ENCODE measurements at regions not wholly inside any gene's neighbourhood (a gene's known extent, or its start where the extent isn't known, plus 50 kb on each side); places are given as distances from the start of the nearest gene placed in this dataset.

DNA sequence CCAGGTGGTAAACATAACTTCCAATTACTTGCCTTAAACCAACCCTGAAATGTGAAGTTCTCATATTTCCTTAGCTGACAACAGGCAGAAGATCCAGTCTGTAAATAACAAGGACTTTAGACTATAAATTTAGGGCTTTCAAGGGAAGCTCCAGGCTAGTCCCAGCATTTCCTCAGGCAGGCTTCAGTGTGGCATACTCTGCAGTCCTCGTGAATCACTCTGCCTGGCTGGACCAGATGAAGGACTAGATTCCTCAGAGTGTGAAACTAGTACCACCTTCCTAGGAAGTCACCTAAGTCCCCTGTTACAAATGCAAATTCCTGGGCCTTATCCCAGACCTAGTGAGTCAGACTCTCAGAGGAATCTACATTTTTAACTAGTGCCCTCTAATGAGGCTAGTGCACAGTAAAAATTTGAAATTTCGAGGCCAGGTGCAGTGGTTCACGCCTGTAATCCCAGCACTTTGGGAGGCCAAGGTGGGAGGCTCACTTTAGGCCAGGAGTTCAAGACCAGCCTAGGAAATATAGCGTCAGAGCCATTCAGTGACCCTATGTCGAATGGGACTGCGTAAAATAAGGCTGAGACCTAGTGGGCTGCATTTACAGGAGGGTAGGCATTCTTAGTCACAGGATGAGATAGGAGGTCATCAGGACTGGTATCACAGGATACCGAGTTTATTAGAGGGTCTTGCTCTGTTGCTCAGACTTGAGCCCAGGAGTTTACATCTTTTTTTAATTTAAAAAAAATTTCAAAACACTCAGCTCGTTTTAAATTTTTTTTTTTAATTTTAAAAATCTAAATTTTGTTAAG lies 279.6 kb upstream of the JARID2 start:
- DNase-seq (ENCODE audit: low read depth): no peak

DNA sequence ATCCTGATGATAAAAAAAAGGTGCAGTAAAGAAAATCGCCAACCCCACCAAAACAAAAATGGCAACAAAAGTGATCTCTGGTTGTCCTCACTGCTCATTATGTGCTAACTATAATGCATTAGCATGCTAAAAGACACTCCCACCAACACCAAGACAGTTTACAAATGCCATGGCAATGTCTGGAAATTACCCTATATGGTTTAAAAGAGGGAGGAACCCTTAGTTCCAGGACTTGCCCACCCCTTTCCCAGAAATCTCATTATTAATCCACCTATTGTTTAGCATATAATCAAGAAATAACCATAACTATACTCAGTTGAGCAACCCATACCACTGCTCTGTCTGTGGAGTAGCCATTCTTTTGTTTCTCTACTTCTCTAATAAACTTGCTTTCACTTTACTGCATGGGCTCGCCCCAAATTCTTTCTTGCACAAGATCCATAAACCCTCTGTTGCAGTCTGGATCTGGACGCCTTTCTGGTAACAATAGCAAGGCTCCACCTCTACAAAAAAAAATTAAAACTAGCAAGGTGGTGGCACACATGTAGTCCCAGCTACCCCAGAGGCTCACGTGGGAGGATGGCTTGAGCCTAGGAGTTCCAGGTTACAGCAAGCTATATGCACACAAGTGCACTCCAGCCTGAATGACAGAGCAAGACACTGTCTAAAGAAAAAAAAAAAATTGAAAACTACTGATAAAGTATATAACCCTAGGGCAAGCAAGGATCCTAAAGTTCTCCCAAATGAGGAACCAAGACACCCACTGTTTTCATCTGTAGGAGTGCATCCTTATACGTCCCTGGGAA lies 278.8 kb upstream of the JARID2 start:
- DNase-seq (ENCODE audit: low read depth): no peak

DNA sequence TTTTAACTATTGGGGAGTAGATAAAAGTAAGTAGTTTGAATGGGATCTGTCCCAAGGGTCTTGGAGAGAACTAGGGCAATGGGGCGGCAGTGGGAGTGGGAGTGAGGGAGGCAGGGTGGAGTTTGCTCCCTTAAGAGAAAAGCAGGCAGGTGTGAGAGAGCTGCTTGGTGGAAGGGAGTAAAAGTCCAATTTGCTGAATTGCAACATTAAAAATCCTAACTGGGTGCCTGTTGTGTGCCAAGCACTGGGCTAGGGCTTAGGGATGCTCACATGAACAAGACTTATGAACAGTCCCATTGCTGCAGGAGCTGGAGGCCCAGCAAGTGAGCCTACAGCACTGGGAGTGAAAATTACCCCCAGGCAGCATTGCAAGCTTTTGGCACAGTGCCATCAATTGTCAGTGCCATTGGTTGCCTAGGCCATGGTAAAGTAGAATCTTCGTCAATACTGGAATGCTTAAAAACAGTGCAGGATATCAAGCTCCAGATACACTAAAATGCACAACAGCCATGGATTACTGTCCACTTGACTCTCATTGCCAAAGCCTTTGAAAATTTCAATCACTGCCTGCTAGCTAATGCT lies 277.7 kb upstream of the JARID2 start:
- DNase-seq (ENCODE audit: low read depth): no peak

DNA sequence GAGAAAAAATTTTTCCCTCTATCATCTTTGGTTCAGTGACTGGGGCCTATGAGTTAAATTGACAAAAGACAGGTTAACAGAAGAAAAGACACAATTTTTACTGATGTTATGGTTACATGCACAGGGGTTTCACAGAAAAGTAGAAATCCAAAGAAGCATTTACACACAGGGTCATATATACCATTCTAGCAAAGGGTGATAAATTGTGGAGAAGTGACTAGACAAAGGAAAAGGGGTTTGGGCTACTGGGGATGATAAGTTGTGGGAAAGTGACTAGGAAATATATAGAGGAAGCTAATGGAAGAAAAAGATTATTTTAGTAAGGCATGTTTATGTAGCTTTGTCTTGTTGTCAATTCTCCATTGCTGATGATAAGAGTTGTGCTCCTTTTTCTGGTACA lies 276.7 kb upstream of the JARID2 start:
- DNase-seq (ENCODE audit: low read depth): no peak

DNA sequence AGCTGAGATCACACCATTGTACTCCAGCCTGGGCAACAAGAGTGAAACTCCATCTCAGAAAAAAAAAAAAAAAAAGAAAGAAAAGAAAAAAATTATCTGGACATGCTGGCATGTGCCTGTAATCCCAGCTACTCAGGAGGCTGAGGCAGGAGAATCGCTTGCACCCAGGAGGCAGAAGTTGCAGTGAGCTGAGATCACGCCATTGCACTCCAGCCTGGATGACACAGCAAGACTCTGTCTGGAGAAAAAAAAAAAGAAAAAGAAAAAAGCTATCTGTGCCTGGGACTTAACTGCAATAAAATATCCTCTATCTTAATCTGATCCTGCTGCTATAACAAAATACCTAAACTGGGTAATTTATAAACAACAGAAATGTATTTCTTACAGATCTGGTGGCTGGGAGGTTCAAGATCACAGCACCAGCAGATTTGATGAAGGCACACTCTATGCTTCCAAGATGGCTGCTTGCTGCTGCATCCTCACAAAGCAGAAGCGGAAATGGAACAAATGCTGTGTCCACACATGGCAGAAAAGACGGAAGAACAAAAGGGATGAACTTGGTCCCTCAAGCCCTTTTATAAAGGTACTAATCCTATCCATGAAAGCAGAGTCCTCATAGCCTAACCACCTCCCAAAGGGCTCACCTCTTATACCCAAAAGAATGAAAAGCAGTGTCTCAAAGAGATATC lies 273.3 kb upstream of the JARID2 start:
- no peak for DNase-seq (ENCODE audit: low read depth)

DNA sequence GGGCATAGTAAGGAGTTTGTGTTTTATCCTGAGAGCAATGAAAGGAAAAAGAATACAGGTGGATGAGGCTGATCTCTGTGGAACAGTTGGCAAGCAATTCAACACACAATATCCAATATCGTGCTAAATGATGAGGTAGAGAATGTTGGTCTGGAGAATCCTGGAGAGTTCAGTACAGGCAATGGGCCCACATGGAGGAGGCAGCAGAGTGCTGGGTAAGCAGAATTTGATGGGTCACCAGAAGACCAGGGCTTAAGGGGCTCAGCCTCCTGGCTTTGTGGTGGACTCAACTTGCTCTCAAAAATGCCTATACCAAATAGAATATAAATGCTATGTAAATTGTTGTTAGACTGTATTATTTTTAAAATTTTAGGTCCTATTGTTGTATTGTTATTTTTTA lies 271.5 kb upstream of the JARID2 start:
- no peak for DNase-seq (ENCODE audit: low read depth)

DNA sequence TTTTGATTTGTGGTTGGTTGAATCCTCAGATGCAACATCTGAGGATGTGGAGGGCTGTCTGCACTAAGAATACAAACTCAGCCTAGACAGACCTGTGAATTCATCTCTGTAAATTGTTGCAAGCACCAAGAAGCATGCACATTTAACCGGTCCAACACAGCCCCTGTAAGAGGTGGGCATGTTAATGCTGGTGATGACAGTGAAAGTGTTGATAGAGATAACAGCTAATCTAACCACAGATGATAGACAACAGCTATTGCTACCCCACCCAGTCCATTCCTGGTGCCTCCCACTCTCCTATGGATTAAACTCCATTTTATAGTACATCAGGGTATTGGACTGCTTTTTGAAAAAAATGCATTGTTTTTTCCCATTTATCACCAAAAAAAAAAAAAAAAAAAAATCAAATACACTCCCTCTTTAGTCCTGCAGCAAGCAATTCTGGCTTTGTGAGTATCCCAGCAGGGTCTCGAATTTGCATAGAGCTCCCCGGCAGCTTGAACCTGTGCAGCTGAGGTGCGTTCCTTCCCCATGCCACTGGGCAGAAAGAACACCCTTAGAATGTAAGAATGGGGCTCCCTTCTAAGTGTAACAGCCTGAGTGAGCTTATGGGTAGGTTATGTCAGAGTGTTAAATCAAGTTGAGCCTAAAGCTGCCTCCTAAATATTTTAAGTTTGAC lies 270.9 kb upstream of the JARID2 start:
- DNase-seq (ENCODE audit: low read depth): no peak

DNA sequence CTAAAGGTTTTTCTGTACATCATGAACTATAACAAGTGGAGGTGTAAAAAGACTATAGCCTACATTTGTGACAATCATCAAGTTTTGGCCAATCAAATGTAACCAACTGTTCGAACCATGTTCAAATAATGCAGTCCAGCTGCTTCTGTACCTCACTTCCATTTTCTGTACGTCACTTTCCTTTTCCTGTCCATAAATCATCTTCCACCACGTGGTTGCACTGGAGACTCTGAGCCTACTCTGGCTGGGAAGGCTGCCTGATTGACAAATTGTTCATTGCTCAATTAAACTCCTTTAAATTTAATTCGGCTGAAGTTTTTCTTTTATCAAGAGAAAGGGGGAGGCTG lies 270.4 kb upstream of the JARID2 start:
- no peak for DNase-seq (ENCODE audit: low read depth)

DNA sequence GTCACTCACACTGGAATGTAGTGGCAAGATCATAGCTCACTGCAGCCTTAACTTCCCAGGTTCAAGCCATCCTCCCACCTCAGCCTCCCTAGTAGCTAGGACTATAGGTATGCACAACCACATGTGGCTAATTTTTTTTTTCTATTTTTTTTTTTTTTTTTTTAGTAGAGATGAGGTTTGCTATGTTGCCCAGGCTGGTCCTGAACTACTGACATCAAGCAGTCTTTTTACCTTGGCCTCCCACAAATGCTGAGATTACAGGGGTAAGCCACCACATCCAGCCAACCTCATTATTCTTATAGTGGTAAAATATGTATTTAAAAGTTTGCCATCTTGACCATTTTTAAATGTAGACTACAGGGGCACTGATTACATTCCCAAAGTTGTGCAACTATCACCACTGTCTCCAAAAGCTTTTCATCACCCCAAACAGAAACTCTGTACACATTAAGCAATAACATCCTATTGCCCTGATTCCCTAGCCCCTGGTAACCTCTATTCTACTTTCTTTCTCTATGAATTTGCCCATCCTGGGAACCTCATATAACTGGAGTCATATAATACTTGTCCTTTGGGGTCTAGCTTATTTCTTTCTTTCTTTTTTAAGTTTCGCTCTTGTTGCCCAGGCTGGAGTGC lies 268.0 kb upstream of the JARID2 start:
- DNase-seq (ENCODE audit: low read depth): no peak

DNA sequence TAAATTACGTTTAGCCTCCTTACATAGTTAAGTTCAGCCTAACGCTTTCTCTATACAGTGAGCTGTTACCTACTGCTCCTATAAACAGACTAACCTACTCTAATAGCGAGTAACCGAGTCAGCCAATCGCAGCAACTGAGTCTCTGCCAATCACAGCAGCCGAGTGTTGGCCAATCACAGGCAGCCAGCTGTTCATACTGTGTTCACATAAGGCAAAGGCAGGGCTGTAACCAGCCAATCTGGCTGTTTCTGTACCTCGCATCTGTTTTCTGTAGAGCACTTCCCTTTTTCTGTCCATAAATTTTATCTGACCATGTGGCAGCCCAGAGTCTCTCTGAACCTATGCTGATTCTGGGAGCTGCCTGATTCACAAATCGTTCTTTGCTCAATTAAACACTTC lies 263.9 kb upstream of the JARID2 start:
- DNase-seq (ENCODE audit: low read depth): peak; percentile 30

DNA sequence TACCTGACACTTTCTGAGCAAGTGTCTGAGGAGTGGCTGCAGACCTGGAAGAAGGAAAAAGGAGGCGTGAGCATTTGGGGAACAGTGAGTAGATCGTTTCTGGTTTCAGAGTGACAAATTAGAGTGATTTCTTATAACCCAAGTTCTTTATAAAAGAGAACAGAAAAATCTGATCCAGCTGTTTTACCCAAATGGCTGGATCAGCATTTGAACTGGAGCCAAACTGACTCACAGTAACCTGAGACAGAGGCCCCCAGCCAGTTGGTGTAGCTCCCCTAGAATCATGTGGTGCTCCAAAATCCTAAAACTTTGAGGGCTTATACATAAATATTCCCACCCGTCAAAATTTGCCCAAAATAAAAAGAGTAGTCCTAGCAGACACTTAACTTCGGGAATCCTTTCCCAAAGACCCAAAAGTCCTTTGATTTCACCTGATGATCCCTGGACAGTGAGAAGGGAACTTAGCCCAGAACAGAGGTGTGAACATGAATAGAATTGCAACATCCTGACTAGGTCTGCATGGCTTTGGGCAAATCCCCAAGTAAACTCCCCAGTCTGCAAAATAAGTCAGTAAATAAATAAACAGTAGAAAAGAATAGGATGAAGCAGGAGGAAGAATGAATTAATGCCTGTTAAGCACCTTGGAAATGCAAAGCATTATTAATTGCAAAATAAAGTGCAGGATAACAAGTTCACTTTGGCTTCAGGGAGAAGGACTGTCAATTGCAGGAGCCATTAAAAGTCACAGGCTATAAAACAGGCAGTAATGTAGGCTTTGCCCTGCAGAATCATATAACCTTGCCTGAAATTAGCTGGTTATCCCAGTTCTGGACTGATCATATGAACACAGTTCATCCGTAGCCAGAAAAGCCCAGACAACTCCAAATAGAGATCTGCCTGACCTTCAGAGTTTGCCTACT lies 262.0 kb upstream of the JARID2 start:
- no peak for DNase-seq (ENCODE audit: low read depth)

DNA sequence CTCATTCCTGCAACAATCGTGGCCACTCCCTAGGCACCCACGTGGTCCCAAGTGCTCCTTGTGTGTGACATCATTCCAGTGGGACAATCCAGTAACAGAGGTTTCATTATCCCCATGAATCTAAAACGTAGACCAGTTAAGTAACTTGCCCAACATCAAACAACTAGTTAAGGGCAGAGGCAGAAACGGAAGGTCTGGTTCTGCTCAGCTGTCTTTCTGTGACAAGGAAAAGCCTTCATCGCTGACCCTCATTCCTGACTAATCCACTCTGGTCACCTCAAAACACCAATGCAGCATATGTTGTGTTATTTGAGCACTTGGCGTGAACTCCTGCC lies 261.4 kb upstream of the JARID2 start:
- no peak for DNase-seq (ENCODE audit: low read depth)

DNA sequence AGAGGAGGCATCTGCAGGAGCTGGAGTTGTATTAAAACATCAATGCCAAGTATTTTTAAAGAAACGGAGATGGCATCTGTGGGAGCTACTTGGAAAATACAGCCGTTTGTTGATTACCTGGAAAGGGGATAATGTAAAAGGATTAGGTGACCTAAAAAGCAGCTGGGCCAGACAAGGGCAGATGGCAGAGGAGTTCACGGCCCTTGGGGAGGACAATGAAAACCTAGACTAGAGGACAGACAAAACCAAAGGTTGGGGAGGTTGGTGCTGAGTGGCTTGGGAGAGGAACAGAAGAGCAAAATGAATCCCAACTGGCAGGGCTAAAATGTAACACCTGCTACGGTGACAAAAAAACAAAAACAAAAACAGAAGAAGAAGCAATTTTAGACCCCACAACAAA lies 260.5 kb upstream of the JARID2 start:
- no peak for DNase-seq (ENCODE audit: low read depth)

DNA sequence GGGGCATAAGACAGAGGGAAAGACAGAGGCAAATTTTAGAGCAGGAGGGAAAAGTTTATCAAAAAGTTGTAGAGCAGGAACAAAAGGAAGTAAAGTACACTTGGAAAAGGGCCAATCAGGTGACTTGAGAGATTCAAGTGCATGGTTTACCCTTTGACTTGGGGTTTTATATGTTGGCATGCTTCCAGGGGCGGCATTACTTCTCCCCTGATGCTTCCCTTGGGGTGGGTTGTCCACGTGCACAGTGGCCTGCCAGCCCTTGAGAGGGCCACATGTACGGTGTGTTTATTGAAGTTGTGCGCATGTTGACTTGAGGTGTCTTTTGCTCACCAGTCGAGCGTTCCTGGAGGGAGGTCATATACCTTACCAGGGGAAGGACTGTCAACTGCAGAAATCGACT lies 259.5 kb upstream of the JARID2 start:
- DNase-seq (ENCODE audit: low read depth): no peak

DNA sequence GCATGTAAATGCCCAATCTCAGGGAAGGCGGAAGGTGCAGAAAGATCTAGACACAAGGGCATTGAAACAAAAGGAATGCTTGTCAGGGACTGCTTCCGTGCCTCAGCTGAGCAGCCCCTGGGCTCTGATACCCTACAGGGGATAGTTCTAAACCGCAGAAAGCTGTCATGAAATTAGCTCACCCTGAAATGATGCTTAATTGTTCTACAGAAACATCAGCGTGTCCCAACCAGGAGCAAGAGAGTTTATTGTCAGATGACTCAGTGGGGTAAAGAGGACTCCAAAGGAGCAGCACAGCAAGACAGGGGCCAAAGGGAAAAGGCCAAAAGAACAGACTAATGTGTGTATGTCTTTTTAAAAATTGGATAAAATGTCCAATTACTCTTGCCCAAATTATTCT lies 258.4 kb upstream of the JARID2 start:
- no peak for DNase-seq (ENCODE audit: low read depth)

DNA sequence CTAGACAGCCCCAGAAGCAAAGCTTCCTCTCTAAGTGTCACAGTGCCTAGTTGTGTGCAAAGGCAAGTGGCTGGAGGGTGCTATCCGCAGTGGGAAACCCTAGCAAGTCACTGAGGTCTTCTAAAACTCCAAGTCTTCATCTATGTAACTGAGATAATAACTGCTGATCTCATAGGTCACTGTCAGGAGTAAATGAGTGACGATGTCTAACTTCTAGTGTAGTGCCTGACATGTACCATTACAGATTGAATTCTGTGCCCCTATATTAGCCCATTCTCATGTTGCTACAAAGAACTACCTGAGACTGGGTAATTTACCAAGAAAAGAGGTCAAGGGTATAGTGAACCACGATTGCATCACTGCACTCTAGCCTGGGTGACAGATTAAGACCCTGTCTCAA lies 253.5 kb upstream of the JARID2 start:
- no peak for DNase-seq (ENCODE audit: low read depth)

DNA sequence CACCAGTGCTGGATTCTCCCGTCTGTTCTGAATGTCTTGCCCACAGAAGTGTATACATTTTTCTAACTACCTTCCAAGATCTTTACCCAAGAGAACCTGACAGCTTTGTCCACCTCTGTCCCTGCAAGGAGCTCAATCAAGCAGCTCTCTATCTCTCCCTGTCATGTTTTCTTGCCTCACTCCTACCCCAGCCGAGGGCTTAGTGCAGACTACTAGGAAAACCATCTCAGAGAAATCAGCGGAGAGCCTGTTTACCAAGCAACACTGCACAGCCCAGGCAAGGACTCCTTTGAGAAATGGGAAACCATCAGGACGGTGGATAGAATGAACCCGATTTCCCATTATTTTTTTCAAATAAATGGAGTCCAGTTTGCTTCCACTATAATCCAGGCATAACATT lies 250.7 kb upstream of the JARID2 start:
- no peak for DNase-seq (ENCODE audit: low read depth)

DNA sequence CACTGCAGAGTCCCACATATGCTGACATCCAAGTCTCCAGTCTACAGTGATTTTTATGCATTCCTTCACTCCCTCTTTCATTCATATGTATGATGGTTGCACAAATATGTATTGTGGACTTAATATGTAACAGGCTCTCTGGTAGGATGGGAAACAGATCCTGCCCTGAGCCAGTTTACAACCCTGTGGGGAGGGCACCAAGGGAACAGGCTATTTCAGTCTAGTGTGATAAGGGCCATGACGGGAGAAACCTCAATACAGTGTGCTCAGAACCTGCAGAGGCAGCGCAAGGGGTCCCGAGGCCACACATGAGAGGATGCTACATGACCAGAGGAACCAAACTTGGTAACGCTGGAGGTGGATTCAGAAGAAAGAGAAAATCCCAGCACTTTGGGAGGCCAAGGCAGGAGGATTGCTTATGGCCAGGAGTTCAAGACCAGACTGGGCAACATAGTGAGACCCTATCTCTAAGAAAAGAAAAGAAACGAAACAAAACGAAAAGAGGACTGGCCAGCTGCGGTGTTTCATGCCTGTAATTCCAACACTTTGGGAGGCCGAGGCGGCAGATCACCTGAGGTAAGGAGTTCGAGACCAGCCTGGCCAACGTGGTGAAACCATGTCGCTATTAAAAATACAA lies 249.8 kb upstream of the JARID2 start:
- no peak for DNase-seq (ENCODE audit: low read depth)

DNA sequence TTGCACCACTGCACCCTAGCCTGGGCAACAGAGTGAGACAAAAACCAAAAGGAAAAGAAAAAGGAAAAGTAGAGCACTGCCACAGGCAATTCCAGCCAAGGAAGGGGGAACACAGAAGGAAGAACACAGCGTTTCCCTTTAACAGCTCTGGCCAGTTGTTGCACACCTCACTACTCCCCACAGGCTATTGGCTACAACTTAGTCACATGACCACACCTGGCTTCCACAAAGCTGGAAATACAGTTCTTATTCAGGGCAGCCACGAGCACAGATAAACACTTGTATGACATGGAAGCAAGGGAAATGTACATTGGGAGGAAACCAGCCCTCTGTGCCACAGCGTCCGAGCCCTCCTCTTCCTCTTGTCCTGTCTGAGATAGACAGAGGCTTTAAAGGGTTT lies 249.0 kb upstream of the JARID2 start:
- no peak for DNase-seq (ENCODE audit: low read depth)

DNA sequence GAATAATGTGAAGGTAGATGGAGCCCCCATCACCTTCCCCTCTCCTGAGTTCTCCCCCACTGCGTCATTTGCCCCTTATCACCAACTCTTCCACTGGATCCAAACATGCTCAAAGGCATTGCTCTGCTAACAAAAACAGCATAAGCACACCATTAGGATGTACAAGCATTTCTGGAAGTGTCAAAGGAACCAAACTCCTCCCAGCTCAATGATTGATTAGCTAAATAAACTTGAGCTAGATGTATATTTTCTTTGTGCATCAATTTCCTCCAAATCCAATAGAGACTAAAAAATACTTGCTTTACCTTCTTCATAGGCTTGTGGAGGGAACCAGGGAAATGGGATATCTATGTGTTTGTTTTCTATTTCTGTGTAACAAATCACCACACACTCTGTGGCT lies 248.4 kb upstream of the JARID2 start:
- DNase-seq (ENCODE audit: low read depth): no peak
